GM12878 (cell line): ENCODE measurements at regions not wholly inside any gene's neighbourhood (a gene's known extent, or its start where the extent isn't known, plus 50 kb on each side); places are given as distances from the start of the nearest gene placed in this dataset.

Experiments used
- ATAC-seq: fragments of 200-7000 bp; cut with Tn5 transposase; 3 replicates; pipeline ENCODE4 v1.9.1; 2020; ENCODE audit warnings: mild to moderate bottlenecking, moderate library complexity
- BruUV-seq: library from RNA; stranded (reverse); fragments of 400-500 nt; replicated peaks from 2 replicates; lab custom pipeline; 2021; lab: Mats Ljungman, UMichigan
- CTCF ChIA-PET: fragments of 300-600 bp; sonication (Branson Sonifier 250); formaldehyde crosslinking; extraction: SDS; loops from one replicate; lab custom pipeline; 2021; ENCODE audit warnings: inconsistent platforms; lab: Yijun Ruan, JAX
- POLR2A ChIA-PET: fragments of 350-600 bp; formaldehyde crosslinking; extraction: SDS; loops from one replicate; lab custom pipeline; 2021; ENCODE audit warnings: inconsistent platforms; lab: Charles Lee
- RAD21 ChIA-PET: fragments of 300-600 bp; sonication (Branson Sonifier 250); formaldehyde crosslinking; loops from one replicate; lab custom pipeline; 2023; ENCODE audit warnings: antibody characterized with exemption; ENCODE audit not compliant: unreplicated experiment; lab: Charles Lee
- SMC1A ChIA-PET: fragments of 300-600 bp; sonication (Branson Sonifier 250); formaldehyde crosslinking; loops from one replicate; lab custom pipeline; 2023; ENCODE audit not compliant: unreplicated experiment, uncharacterized antibody; lab: Charles Lee
- DNase-seq: peaks from one replicate; pipeline ENCODE4 v3.0.0-alpha.2; 2011; ENCODE audit warnings: low read depth, low spot score
- FAIRE-seq: peaks from 3 replicates; lab custom pipeline; 2011; peaks lifted over from hg19 to GRCh38; lab: Jason Lieb, UNC
- H2AFZ ChIP-seq: 2 replicates; pipeline ENCODE4 v1.6.0; 2011; ENCODE audit warnings: low read depth, low read length, control low read depth; ENCODE audit not compliant: control insufficient read depth
- H3K27ac ChIP-seq: 2 replicates; pipeline ENCODE4 v1.5.1; 2011; ENCODE audit warnings: control low read depth; ENCODE audit not compliant: control insufficient read depth, insufficient read depth
- H3K27me3 ChIP-seq, 2 experiments: replicated peaks in 1 of 2; 2 replicates each; pipeline versions ENCODE4 v1.6.0 to v1.6.1; 2011; ENCODE audit warnings: low read length in 1 of 2; ENCODE audit not compliant: control insufficient read depth in 2 of 2, insufficient read depth in 2 of 2
- H3K36me3 ChIP-seq, 2 experiments: 2 replicates each; pipeline ENCODE4 v1.5.1; 2011; ENCODE audit warnings: low read length in 1 of 2; ENCODE audit not compliant: control insufficient read depth in 2 of 2, insufficient read depth in 2 of 2
- H3K4me1 ChIP-seq: 2 replicates; pipeline ENCODE4 v1.6.1; 2011; ENCODE audit warnings: mild to moderate bottlenecking, low read length, moderate library complexity, mixed read lengths; ENCODE audit not compliant: control insufficient read depth, insufficient read depth
- H3K4me2 ChIP-seq: 2 replicates; pipeline ENCODE4 v1.6.0; 2011; ENCODE audit warnings: control low read depth; ENCODE audit not compliant: control insufficient read depth, insufficient read depth
- H3K4me3 ChIP-seq: fragments of 200-600 bp; sonication (generic); 2 replicates; pipeline ENCODE4 v1.5.1; 2016
- H3K79me2 ChIP-seq: 2 replicates; pipeline ENCODE4 v1.6.0; 2011; ENCODE audit warnings: low read length; ENCODE audit not compliant: control insufficient read depth, insufficient read depth
- H3K9ac ChIP-seq: 2 replicates; pipeline ENCODE4 v1.8.0; 2011; ENCODE audit warnings: low read length, control low read depth, mixed read lengths; ENCODE audit not compliant: control insufficient read depth, insufficient read depth
- H3K9me3 ChIP-seq: replicated peaks from 3 replicates; pipeline ENCODE4 v1.5.1; 2011; ENCODE audit warnings: mild to moderate bottlenecking, low read length; ENCODE audit not compliant: control insufficient read depth, insufficient read depth
- H4K20me1 ChIP-seq: 2 replicates; pipeline ENCODE4 v1.6.0; 2011; ENCODE audit not compliant: control insufficient read depth, insufficient read depth
- BRCA1 ChIP-seq: IDR thresholded peaks from 2 replicates; pipeline ENCODE4 v1.6.1; 2011; ENCODE audit warnings: low read depth, low read length, improper control_type of control experiment
- ESRRA ChIP-seq: IDR thresholded peaks from 2 replicates; pipeline ENCODE4 v1.6.1; 2012; ENCODE audit warnings: mild to moderate bottlenecking, low read length, improper control_type of control experiment
- JUNB ChIP-seq: IDR thresholded peaks from 2 replicates; pipeline ENCODE4 v1.6.1; 2016; ENCODE audit warnings: antibody characterized with exemption, mild to moderate bottlenecking
- MEF2B ChIP-seq: fragments of 450-650 bp; IDR thresholded peaks from 2 replicates; pipeline ENCODE4 v1.6.1; 2018; ENCODE audit warnings: mild to moderate bottlenecking, moderate library complexity; ENCODE audit not compliant: partially characterized antibody, poor library complexity, severe bottlenecking
- NR2C1 ChIP-seq: fragments of 450-650 bp; IDR thresholded peaks from 2 replicates; pipeline ENCODE4 v1.6.1; 2017; ENCODE audit warnings: antibody characterized with exemption, mild to moderate bottlenecking, moderate library complexity
- NR2C2 ChIP-seq: IDR thresholded peaks from 2 replicates; pipeline ENCODE4 v1.6.1; 2011; ENCODE audit warnings: borderline replicate concordance, low read depth; ENCODE audit not compliant: control insufficient read depth, insufficient read length
- POU2F2 ChIP-seq: IDR thresholded peaks from 3 replicates; pipeline ENCODE4 v1.6.1; 2011; ENCODE audit warnings: low read depth, mild to moderate bottlenecking, low read length, borderline replicate concordance
- RBBP5 ChIP-seq: fragments of 200-600 bp; sonication (generic); conservative IDR thresholded peaks from 2 replicates; pipeline ENCODE4 v1.6.1; 2016
- YBX1 ChIP-seq: fragments of 450-650 bp; IDR thresholded peaks from 2 replicates; pipeline ENCODE4 v1.6.1; 2016; ENCODE audit warnings: antibody characterized with exemption
- ZSCAN29 ChIP-seq: fragments of 450-650 bp; IDR thresholded peaks from 2 replicates; pipeline ENCODE4 v1.6.1; 2017; ENCODE audit warnings: mild to moderate bottlenecking, moderate library complexity
- WGBS: methylation state at CpG from one replicate; pipeline ENCODE4 v1.1.6; 2016; ENCODE audit warnings: low lambda C conversion rate; ENCODE audit not compliant: insufficient replicate concordance, insufficient coverage; ENCODE audit errors: missing lambda C conversion rate; 5-methylcytosine and 5-hydroxymethylcytosine counted together
- in situ Hi-C: fragments of 300-500 bp; cut with MboI; formaldehyde crosslinking; loops from 9 replicates; pipeline ENCODE4 v1.14.3; 2018; ENCODE audit warnings: mixed read lengths
- intact Hi-C: fragments of 100-400 bp; cut with micrococcal nuclease; formaldehyde crosslinking; loops from one replicate; pipeline ENCODE4 v1.14.2; 2022; ENCODE audit not compliant: unreplicated experiment

GRCh38 chr22:49023879-49024774, 803.5 kb downstream of the BRD1 start:
- no peak overlapping the region for H3K27ac ChIP-seq
- ChIA-PET RAD21 (no interaction called here), POLR2A (no interaction called here), CTCF (no interaction called here), SMC1A (no interaction called here)
- no peak for FAIRE-seq
- H2AFZ ChIP-seq: no peak overlapping the region
- in situ Hi-C loops: no loop called here
- no peaks in the 10 kb centered on the region; the same call in 2 of the 3 replicates for H3K9me3 ChIP-seq
- intact Hi-C loops: no loop called here
- no TSS peak for BruUV-seq
- no peaks in the 10 kb centered on the region for H3K36me3 ChIP-seq
- no peaks in the 10 kb centered on the region for H3K27me3 ChIP-seq
- H3K4me3 ChIP-seq: no peak overlapping the region
- H4K20me1 ChIP-seq: no peaks in the 10 kb centered on the region
- WGBS: 33% methylated on average over 37 of the region's 38 CpGs
- H3K9ac ChIP-seq: no peak overlapping the region
- no peak overlapping the region for H3K4me2 ChIP-seq
- H3K4me1 ChIP-seq: no peaks in the 10 kb centered on the region
- H3K79me2 ChIP-seq: no peaks in the 10 kb centered on the region
- DNase-seq: no peak
- ATAC-seq: no peak
- no peak for TF ChIP-seq NR2C2
- no peak for TF ChIP-seq ESRRA
- no peak for TF ChIP-seq JUNB
- TF ChIP-seq YBX1: no peak
- no peak for TF ChIP-seq RBBP5
- TF ChIP-seq MEF2B: no peak
- no peak for TF ChIP-seq POU2F2
- no peak for TF ChIP-seq NR2C1
- no peak for TF ChIP-seq BRCA1
- TF ChIP-seq ZSCAN29: no peak
